Loucy (cell line): ENCODE measurements at regions not wholly inside any gene's neighbourhood (a gene's known extent, or its start where the extent isn't known, plus 50 kb on each side); places are given as distances from the start of the nearest gene placed in this dataset.

Experiments used
- H2AFZ ChIP-seq: fragments of 200-600 bp; sonication (generic); 2 replicates; pipeline ENCODE4 v1.6.0; 2016; ENCODE audit warnings: antibody characterized with exemption, mild to moderate bottlenecking, low read length, moderate library complexity
- H3F3A ChIP-seq: fragments of 200-600 bp; 2 replicates; pipeline ENCODE4 v1.6.0; 2016; ENCODE audit warnings: antibody characterized with exemption, low read depth, mild to moderate bottlenecking
- H3K27me3 ChIP-seq: fragments of 200-600 bp; sonication (generic); 2 replicates; pipeline ENCODE4 v1.6.1; 2014; ENCODE audit warnings: low read length, mild to moderate bottlenecking; ENCODE audit not compliant: insufficient read depth, poor library complexity, severe bottlenecking
- H3K36me3 ChIP-seq: fragments of 200-600 bp; sonication (generic); 2 replicates; pipeline ENCODE4 v1.6.1; 2016; ENCODE audit warnings: low read length; ENCODE audit not compliant: insufficient read depth
- H3K4me1 ChIP-seq: fragments of 200-600 bp; sonication (generic); 2 replicates; pipeline ENCODE4 v1.5.1; 2014; ENCODE audit warnings: low read length, mild to moderate bottlenecking; ENCODE audit not compliant: insufficient read depth, poor library complexity, severe bottlenecking
- H3K4me2 ChIP-seq: fragments of 200-600 bp; sonication (generic); 2 replicates; pipeline ENCODE4 v1.6.0; 2014; ENCODE audit warnings: antibody characterized with exemption, low read length, low read depth, mild to moderate bottlenecking; ENCODE audit not compliant: poor library complexity, severe bottlenecking
- H3K4me3 ChIP-seq: fragments of 200-600 bp; sonication (generic); 2 replicates; pipeline ENCODE4 v1.5.1; 2014; ENCODE audit warnings: low read length, mild to moderate bottlenecking, mixed read lengths; ENCODE audit not compliant: poor library complexity, severe bottlenecking
- H3K79me2 ChIP-seq: fragments of 200-600 bp; sonication (generic); 2 replicates; pipeline ENCODE4 v1.6.1; 2014; ENCODE audit warnings: low read length; ENCODE audit not compliant: insufficient read depth
- H3K9ac ChIP-seq: fragments of 200-600 bp; sonication (generic); 2 replicates; pipeline ENCODE4 v1.6.0; 2014; ENCODE audit warnings: mild to moderate bottlenecking, low read depth, low read length, moderate library complexity; ENCODE audit not compliant: poor library complexity, severe bottlenecking
- H3K9me2 ChIP-seq: fragments of 200-600 bp; sonication (generic); replicated peaks from 2 replicates; pipeline ENCODE4 v1.6.1; 2016; ENCODE audit warnings: low read depth, low read length, mixed read lengths
- H3K9me3 ChIP-seq: fragments of 200-600 bp; sonication (generic); 2 replicates; pipeline ENCODE4 v1.6.1; 2014; ENCODE audit warnings: mild to moderate bottlenecking, antibody characterized with exemption, low read length, low read depth; ENCODE audit not compliant: insufficient read depth
- H4K20me1 ChIP-seq: fragments of 200-600 bp; sonication (generic); 2 replicates; pipeline ENCODE4 v1.6.0; 2014; ENCODE audit warnings: antibody characterized with exemption, low read length, mild to moderate bottlenecking; ENCODE audit not compliant: insufficient read depth, poor library complexity, severe bottlenecking
- EZH2phosphoT487 ChIP-seq: fragments of 200-600 bp; IDR thresholded peaks from 2 replicates; pipeline ENCODE4 v1.6.1; 2018; ENCODE audit warnings: antibody characterized with exemption, mild to moderate bottlenecking, moderate library complexity, borderline replicate concordance
- TF ChIP-seq, protein P1 (sequence below): fragments of 200-600 bp; sonication (generic); conservative IDR thresholded peaks from 2 replicates; pipeline ENCODE4 v1.5.1; 2014; ENCODE audit warnings: mild to moderate bottlenecking, antibody characterized with exemption, low read length

DNA sequence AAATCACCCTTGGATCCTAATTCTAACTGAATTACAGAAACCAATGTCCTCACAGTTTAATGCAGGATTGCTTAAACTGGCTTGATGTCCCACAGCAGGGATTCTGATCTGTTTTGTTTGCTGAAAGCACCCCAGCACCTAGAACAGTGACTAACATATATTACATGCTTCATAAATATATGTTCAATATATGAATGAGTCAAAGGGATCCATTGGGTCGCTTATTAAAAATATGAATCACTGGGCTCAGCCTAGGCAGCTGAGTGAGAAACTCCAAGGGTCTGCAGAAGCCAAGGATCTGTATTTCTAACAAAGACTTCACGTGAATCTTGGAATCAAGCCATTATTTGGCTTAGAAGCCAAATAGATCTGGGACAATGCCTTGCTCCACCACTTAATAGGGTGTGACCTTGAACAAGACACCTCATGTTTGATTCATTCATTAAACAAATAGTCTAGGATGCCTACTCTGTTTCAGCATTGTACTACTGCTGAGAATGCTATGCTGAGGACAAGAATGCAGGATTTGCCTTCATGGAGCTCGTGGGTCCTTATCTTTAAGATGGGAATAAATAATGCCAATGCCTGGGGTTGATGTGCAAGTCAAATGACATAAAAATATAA is 103.4 kb upstream of the DLX6 start:
- H3K36me3 ChIP-seq: no peaks in the 10 kb centered on the region
- H3K4me2 ChIP-seq: no peak overlapping the region
- no peaks in the 10 kb centered on the region for H3K79me2 ChIP-seq
- no peaks in the 10 kb centered on the region for H3K9me2 ChIP-seq
- H3K27me3 ChIP-seq: no peaks in the 10 kb centered on the region
- H3K4me3 ChIP-seq: no peak overlapping the region
- no peak overlapping the region for H2AFZ ChIP-seq
- H3K9ac ChIP-seq: no peak overlapping the region
- H3F3A ChIP-seq: no peaks in the 10 kb centered on the region
- no peaks in the 10 kb centered on the region for H3K4me1 ChIP-seq
- no peaks in the 10 kb centered on the region for H3K9me3 ChIP-seq
- no peaks in the 10 kb centered on the region for H4K20me1 ChIP-seq
- no peak for TF ChIP-seq EZH2phosphoT487

DNA sequence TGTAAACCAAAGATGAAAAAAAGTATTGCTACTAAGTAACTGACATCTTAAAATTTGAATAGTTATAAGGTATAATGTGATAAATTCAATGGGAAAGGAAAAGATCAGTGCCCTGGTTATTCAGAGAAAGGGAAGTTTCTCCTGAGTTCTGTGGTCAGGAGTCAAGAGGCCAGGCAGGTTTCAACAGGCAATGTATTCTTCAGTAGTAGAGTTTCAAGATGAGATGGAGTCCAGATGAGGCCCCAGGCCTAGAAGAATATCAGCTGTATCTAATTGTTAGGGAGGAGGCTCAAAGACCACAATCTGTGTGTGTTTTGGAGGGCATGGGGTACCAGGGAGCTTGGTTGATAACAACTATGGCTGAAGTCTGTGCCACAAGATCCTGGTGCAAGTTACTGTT is 101.4 kb upstream of the DLX6 start:
- no peak overlapping the region for H3K9ac ChIP-seq
- no peak for TF ChIP-seq EZH2phosphoT487
- TF ChIP-seq, protein P1, sequence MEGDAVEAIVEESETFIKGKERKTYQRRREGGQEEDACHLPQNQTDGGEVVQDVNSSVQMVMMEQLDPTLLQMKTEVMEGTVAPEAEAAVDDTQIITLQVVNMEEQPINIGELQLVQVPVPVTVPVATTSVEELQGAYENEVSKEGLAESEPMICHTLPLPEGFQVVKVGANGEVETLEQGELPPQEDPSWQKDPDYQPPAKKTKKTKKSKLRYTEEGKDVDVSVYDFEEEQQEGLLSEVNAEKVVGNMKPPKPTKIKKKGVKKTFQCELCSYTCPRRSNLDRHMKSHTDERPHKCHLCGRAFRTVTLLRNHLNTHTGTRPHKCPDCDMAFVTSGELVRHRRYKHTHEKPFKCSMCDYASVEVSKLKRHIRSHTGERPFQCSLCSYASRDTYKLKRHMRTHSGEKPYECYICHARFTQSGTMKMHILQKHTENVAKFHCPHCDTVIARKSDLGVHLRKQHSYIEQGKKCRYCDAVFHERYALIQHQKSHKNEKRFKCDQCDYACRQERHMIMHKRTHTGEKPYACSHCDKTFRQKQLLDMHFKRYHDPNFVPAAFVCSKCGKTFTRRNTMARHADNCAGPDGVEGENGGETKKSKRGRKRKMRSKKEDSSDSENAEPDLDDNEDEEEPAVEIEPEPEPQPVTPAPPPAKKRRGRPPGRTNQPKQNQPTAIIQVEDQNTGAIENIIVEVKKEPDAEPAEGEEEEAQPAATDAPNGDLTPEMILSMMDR: no peak
- H3K9me3 ChIP-seq: no peaks in the 10 kb centered on the region
- no peaks in the 10 kb centered on the region for H3K4me1 ChIP-seq
- H3K4me2 ChIP-seq: no peak overlapping the region
- H3K36me3 ChIP-seq: no peaks in the 10 kb centered on the region
- no peaks in the 10 kb centered on the region for H3F3A ChIP-seq
- H3K79me2 ChIP-seq: no peaks in the 10 kb centered on the region
- no peak overlapping the region for H2AFZ ChIP-seq
- no peaks in the 10 kb centered on the region for H4K20me1 ChIP-seq
- H3K27me3 ChIP-seq: no peaks in the 10 kb centered on the region
- no peaks in the 10 kb centered on the region for H3K9me2 ChIP-seq
- no peak overlapping the region for H3K4me3 ChIP-seq

DNA sequence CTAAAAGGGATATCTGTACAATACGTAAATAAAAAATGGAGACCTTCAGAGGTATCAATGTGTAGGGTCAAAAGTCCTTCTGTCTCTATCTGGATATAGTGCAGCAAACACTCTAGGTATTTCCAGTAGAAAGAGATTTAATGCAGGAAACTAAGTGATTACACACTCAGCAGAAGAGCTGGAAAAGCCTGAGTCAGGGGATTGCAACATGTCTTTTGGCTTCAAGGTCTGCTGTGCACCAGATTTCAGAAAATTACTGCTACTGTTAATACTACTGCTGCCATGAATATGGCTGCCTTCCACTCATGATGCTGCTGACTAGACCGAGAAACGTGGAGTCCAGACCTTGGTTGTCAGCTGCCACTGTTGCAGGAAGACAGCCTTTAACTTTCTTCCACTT is 94.9 kb upstream of the DLX6 start:
- no peaks in the 10 kb centered on the region for H3K9me2 ChIP-seq
- H3K9me3 ChIP-seq: no peaks in the 10 kb centered on the region

More for the DNA sequence above, 94.9 kb upstream of the DLX6 start:
- H3K27me3 ChIP-seq: no peaks in the 10 kb centered on the region
- H4K20me1 ChIP-seq: no peaks in the 10 kb centered on the region
- H3K36me3 ChIP-seq: no peaks in the 10 kb centered on the region
- H2AFZ ChIP-seq: no peak overlapping the region
- H3K79me2 ChIP-seq: no peaks in the 10 kb centered on the region
- no peak overlapping the region for H3K4me2 ChIP-seq
- H3K9ac ChIP-seq: no peak overlapping the region
- no peaks in the 10 kb centered on the region for H3F3A ChIP-seq
- no peak overlapping the region for H3K4me3 ChIP-seq
- TF ChIP-seq, protein P1: no peak
- TF ChIP-seq EZH2phosphoT487: no peak
- no peaks in the 10 kb centered on the region for H3K4me1 ChIP-seq
